Activated CD8-positive, alpha-beta memory T cell treated with anti-CD3 and anti-CD28 coated beads for 36 hours (primary cell): ENCODE measurements at regions not wholly inside any gene's neighbourhood (a gene's known extent, or its start where the extent isn't known, plus 50 kb on each side); places are given as distances from the start of the nearest gene placed in this dataset.

Experiments used
- CTCF ChIA-PET: fragments of 350-600 bp; sonication (Branson Sonifier 250); formaldehyde crosslinking; loops from one replicate; lab custom pipeline; 2021; ENCODE audit warnings: antibody characterized with exemption; lab: Charles Lee
- POLR2A ChIA-PET: fragments of 350-600 bp; sonication (Branson Sonifier 250); formaldehyde crosslinking; loops from one replicate; lab custom pipeline; 2021; ENCODE audit warnings: antibody characterized with exemption; lab: Charles Lee

DNA sequence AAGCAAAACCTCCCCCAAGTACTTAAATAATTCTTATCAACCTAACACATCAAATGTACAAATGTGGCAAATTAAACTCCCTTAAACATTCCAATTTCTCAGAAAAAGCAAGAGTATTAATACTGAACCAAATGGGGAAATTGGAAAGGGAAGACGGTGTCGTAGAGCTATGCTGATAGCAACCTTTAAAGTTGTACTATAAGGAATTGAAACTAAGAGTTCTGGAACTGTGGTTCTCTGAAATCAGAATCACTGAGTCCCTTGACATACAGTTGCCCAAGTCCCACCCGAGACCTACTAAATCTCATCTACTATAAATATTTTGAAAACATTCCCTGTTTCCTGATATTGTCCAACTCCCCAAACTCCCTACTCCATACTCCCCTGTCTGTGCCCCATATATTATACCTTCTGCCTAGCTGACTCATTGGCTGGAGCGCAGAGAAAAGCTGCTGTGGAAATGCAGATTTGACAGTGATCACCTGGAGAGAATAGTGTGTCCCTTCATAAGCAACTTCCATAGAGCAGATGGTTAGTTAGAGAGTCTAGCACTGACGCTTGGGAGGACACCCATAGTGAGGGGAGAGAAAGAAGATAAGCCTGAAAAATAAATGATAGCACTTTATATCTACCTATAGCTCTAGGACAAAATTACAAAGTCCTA, 51.4 kb upstream of the ITM2B start:
- POLR2A ChIA-PET: interaction anchor here (0.6 kb wide), 1 partner anchor 66 kb away, joined by 3 read pairs; no protein-coding TSS in a partner anchor
- CTCF ChIA-PET: interaction anchor here (0.6 to 1.3 kb wide), 2 partner anchors 11 to 87 kb away, joined by 3 read pairs; partner anchors contain the start of gene MED4

DNA sequence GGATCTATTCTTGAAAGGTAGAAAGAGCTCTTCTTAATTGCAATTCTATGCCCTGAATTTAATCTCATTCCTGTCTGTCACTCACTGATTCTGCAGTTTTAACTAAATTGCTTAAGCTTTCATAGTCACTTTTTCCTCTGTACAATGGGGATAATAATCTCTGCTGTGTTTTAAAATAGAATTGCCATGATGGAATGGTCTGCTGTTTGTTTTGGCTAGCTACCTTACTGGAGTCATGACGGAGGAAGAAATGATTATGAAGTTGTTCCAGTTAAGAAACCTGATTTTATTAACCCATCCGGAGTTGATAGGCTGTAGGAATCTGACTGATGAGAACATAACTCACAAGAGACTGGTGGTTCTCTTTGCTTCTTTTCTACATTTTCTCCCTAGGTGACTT, 54.9 kb upstream of the ITM2B start:
- ChIA-PET POLR2A (no interaction called here), CTCF (no interaction called here)

DNA sequence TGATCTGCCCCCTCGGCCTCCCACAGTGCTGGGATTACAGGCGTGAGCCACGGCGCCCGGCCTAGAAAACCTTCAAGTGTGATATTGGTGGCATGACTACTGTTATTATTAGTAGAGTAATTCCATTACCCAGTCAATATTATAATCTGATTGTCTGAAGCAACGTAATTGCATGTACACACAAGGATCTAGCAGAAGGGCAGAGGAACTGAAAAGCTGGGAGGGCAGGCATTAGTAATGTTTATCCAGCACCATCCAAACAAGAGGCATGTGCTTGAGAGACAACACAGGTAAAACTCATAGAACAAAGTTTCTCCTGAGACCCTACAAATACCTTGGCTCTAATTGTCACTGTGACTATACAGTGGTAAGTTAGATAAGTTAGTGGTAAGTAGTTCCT, 56.2 kb upstream of the ITM2B start:
- ChIA-PET POLR2A (no interaction called here), CTCF (no interaction called here)

DNA sequence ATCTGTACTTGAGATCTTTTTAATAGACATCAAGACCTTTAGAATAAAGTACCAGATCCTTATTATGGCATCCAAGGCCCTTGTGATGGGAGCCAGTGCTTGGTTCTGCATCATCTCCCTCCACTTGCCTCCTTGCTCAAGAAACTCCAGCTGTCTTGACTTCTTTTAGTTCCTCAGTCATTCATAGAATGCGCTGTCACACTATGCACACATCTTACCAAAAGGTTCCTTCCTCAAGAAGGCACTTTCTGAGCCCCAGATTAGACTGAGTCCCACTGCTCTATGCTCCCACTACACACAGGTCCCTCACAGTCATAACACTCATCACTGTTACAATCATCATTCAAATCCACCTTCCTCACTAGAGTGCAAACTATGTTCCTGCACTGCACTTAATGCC, 57.8 kb upstream of the ITM2B start:
- ChIA-PET POLR2A (no interaction called here), CTCF (no interaction called here)

DNA sequence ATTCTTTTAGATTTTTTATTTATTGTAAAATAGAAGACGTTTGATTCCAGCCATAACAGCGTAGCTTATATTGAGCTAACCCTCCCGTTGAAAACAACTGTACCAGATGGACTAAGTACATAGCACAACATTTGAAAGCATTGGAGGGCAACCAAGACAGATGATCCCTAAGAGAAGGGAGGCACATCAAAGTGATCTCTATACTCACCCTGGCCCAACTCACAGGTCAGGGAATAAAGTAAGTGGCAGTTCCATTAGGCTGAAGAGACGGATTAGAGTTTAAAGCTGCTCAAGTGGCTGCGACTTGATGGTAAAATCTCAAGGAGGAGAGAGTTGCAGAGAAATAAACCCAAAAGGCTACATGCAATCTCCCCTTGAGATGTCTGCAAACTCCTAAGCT, 65.1 kb upstream of the ITM2B start:
- POLR2A ChIA-PET: no interaction called here
- CTCF ChIA-PET: no interaction called here

DNA sequence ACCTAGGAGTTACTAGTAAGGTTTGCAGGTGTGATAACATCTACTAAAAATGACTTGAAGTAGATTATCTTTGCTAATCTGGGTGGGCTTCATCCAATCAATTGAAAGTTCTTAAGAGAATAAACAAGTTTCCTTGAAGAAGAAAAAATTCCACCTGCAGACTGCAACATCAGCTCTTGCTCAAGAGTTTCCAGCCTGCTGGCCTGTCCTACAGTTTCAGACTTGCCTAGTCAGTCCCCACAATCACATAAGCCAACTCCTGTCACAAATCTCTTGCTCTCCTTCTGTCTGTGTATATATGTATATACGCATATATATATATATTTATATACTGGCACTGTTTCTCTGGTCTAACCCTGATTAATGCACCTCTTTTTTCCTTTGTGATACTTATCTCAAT, 67.3 kb upstream of the ITM2B start:
- CTCF ChIA-PET: no interaction called here

DNA sequence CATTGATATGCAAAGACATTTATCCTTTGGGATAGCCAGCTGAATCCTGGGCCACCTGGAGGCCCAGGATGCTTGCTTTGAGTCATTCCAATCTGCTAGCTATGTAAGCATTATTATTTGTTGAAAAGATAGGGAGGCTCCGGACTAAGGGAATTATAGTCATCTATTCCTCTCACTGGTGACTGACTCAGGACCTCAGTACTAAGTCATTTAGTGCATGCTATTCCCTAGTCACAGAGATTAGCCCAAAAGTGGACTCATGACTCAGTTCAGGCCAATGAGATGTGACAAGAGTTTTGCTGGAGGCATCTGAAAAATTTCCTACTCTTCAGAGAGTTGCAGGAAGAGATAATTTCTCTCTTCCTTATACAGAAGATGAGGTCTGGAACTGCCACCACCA, 67.9 kb upstream of the ITM2B start:
- POLR2A ChIA-PET: no interaction called here
- CTCF ChIA-PET: no interaction called here

More for the DNA sequence above, 67.3 kb upstream of the ITM2B start:
- POLR2A ChIA-PET: no interaction called here

DNA sequence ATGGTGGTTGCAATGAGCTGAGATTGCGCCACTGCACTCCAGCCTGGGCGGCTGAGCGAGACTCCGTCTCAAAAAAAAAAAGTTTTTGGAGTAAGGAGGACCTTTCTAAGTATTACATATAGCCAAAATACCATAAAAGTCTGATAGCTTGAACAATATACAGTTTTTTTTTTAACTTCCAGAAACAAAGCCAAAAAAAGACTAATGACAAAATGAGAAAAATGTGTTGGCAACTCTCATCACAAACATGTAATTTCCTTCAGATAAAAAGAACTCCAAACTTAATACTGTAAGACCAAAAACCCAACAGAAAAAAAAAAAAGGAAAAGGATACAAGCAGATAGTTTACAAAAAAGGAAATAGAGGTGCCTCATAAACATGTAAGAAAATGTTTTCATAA, 68.2 kb upstream of the MED4 start:
- ChIA-PET POLR2A (no interaction called here), CTCF (no interaction called here)

DNA sequence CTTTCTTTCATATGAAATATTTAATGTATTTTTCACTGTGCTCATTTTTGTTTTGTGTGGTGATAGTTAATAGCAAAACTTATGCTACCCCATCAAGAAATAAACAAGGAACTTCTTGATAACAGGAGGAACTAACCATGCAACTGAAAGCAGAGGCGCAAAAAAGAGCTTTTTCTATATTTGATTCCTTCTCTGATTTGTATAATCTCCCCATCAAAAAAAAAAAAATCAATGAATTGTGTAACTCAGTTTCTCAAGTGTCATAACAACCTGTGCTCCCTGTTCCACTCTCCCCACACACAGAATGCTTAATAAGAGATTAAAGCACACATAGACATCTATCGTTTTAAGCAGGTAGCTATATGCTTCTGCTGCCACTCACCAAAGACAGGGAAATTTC, 67.3 kb upstream of the MED4 start:
- ChIA-PET CTCF (interaction anchor here (0.8 kb wide), 1 partner anchor 10 kb away, joined by 4 read pairs; no protein-coding TSS in a partner anchor), POLR2A (no interaction called here)

DNA sequence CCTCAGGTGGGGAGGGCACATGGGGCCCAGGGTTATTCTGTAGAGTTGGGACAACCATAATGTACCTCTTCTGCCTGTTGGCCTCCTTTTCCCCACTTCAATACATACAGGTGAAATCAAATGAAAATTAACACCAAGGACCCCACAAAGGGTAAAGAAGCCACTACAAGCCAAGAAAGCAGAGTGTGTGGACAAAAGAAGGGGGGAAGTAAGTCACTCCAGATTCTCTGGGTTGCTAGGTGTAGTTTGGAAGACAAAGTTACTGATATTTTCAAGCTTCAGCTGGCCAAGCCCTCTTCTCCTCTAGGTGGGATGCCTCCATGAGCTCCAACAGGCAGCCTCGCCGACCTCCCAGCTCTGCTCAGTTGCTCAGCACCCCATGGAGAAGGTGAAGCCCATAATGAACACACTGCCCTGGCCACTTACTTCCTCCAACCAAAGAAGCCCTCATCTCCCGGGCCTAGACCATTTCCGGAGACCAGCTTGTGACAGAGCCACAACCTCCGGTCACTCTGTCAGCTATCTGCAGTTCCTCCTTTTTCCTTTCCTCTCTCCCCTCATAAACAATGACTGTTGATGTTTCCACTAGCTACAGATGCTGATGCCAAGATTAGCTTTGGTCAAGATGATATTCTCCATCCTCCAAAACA, 66.8 kb upstream of the MED4 start:
- CTCF ChIA-PET: interaction anchor here (0.8 kb wide), 1 partner anchor 11 kb away, joined by 4 read pairs; no protein-coding TSS in a partner anchor
- POLR2A ChIA-PET: no interaction called here

DNA sequence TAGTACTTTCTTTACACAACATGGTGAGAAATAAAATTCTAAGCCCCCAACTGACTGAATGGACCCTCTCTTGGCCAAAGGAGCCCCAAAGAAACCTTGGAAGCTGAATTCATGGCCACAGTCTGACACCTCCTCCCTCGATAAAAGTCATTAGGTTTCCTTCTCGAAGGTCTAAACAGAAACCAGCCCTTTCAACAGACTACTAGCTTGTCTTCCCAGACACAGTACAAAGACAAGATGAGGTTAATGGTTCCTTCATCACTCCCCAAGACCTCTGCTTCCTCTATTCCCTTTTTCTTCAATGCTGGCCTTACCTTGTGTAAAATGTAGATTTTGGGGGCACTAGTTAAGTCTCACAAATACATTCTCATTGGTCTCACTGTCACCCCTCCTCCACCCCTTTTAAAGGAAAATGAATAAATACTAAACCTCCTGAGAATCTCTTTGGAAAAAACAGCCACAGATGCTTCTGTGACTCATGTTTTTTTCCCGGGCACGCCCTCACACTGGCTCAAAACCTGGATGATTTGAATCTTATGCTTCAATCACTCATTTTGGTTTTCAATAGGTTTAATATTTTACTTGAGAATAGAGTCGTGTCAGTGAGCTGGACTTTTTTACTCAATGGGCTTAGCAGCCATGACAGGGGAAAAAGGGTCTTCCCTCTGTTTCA, 65.8 kb upstream of the MED4 start:
- CTCF ChIA-PET: interaction anchor here (0.9 kb wide), 1 partner anchor 25 kb away, joined by 3 read pairs; no protein-coding TSS in a partner anchor
- POLR2A ChIA-PET: no interaction called here

DNA sequence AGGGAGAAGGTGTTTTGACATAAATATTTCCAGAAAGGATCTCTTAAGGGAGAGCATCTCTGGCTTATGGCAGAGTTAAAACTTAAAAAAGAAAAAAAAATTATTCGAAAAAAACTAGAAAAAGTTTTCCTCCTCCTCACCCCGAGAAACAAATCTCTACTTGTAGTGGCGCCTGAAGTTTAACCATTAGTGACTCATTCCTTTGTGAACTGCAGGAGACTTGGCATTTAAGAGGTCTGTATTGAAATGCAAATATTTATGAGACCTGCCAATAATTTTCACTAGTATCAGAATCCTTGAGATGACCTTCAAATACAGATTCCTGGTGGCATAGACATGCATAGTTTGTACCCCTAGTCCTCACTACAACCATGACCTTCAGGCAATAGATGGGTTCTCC, 64.9 kb upstream of the MED4 start:
- ChIA-PET POLR2A (no interaction called here), CTCF (no interaction called here)

DNA sequence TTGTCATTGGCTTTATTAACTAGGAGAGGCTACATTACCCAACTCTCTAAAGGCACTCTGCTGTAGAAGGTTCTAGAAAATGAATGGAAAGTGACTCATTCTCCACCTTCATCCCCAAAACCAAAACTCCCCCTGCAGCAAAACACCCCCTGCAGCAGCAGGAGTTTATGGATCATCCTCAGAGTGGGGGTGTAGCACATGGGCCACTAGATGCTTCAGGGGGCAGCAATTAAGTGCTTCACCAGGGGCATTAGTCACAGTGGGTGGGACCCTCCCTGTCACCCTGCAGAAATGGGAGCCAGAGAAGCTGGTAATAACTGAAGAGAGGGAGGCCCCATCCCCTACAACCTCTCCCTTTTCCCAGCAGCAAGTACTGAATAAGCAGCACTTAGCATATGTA, 64.5 kb upstream of the MED4 start:
- POLR2A ChIA-PET: no interaction called here
- CTCF ChIA-PET: interaction anchor here (2.9 kb wide), 1 partner anchor 19 kb away, joined by 7 read pairs; no protein-coding TSS in a partner anchor

DNA sequence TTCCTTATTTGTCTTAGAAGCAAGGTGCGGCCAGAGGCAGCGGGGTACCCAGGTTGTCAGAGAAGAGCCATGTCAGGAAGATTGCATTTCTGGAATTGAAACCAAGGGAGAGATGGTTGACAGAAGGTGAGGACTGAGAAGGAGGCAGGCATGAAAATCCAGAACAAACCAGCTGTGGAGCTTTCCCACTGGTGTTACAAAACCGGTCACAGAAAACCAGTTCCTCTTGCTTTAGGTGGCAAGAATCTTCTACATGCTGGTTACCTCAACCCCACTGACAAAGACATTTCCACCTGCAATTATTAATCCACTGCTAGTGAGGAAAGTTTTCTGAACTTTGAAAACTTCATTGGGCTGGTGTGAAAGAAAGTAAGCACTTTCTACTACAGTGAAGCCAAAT, 64.0 kb upstream of the MED4 start:
- POLR2A ChIA-PET: no interaction called here
- CTCF ChIA-PET: interaction anchor here (2.9 kb wide), 1 partner anchor 18 kb away, joined by 7 read pairs; no protein-coding TSS in a partner anchor

DNA sequence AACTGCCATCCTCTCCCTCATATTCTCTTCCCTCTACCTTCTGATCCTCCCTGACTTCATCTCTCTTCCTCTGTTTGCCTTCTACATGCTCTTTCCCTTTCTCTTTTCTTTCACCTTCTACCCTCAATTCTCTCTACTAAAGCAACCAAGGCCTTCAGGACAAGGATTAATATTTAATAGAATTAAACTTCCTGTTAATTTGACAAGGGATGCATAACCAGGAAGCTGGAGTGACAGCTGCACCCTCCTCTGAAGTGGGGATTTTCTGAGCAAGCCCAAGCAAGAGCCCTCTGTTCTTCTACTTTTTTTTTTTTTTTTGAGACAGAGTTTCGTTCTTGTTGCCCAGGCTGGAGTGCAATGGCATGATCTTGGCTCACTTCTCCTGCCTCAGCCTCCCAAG, 63.4 kb upstream of the MED4 start:
- CTCF ChIA-PET: interaction anchor here (2.9 kb wide), 1 partner anchor 18 kb away, joined by 7 read pairs; no protein-coding TSS in a partner anchor
- POLR2A ChIA-PET: no interaction called here

DNA sequence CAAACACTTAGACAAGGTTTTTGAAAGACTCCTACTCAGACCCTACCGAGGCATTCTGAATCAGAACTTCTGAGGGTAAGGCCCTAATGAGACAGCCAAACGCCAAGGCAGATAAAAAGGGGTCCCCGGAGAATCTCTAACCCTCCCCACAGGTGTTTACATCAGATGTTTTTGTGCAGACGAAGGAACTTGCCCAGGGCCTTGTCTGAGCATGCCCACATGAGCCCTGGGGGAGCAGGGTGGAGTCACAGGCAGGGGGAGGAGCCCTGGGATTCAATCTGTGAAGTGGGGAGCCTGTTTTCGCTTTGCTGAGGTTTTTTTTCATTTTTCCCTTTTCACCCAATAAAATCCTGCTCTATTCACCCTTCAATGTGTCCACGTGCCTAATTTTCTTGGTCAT, 61.6 kb upstream of the MED4 start:
- ChIA-PET POLR2A (no interaction called here), CTCF (interaction anchor here (2.9 kb wide), 1 partner anchor 16 kb away, joined by 7 read pairs; no protein-coding TSS in a partner anchor)

DNA sequence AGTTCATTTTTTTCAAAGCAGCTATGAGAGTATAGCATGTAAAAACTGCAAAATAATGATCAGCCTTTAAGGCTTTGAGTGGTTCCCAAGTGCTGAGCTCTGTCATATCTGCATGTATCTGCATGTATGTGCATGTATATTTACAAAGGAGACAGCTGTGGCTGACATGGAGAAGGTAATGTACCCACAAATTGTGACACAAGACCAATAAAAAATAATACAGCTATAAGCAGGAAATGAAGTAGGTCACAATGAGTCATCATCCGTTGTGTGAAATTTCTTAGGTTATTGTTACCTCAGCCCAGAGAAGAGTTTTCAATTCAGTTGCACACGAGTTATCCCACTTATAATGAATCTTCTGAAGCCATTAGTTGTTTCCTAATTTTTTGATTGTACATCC, 60.9 kb upstream of the MED4 start:
- ChIA-PET POLR2A (interaction anchor here (0.7 kb wide), 1 partner anchor 18 kb away, joined by 10 read pairs; no protein-coding TSS in a partner anchor), CTCF (no interaction called here)

DNA sequence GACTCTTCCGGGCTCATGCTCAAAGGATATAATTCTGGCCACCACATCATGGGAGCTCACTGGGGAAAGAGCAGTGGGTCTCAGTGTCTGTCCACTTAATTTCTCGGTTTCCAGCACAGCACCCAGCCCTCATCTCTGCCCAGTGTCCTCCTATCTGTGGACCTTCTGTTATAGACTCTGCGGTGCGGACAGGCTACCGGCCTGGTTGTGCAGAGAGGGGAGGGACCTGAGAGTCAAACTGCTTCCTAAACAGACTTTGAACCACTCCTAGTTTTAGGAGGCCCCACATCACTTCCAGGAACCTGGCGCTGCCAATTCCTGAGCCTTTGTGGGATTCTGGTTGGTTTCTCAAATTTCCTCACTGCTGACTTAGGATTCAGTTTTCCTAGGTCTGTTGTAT, 59.8 kb upstream of the MED4 start:
- CTCF ChIA-PET: no interaction called here
- POLR2A ChIA-PET: no interaction called here

DNA sequence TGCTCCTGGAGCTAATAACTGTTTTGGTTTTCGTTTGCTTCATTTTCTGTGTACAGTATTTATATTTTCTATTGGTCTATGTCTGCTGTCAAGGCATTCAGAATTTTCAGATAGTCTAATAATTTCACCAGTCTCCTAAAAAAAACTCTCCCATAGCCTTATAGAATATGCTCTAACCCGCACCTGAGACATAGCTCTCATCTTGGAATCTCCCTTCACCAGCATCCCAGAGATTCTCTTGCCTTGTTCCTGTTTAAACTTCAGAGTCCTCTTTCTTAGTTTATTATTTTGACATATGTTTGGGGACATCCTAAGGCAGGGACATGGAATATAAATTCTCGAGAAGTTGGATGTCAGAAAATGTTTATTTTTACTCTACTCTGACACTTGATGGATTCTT, 58.3 kb upstream of the MED4 start:
- ChIA-PET CTCF (no interaction called here), POLR2A (no interaction called here)
